Pulmonary artery endothelial cell (primary cell): ENCODE measurements at regions not wholly inside any gene's neighbourhood (a gene's known extent, or its start where the extent isn't known, plus 50 kb on each side); places are given as distances from the start of the nearest gene placed in this dataset.
A peak's percentile ranks its signal among the peaks of the same experiment; 100 is the strongest.

Source experiments
- DNase-seq: peaks from one replicate; pipeline ENCODE4 v3.0.0-alpha.2; 2011; ENCODE audit warnings: low read depth, low spot score

- DNase-seq, result no peak
Observed at GRCh38 chr7:38070718-38071117, 107.3 kb upstream of the STARD3NL start.

GRCh38 chr7:38086857-38087256, 91.2 kb upstream of the STARD3NL start:
- DNase-seq, result no peak

GRCh38 chr7:38102507-38102906, 75.5 kb upstream of the STARD3NL start:
- no peak for DNase-seq

GRCh38 chr7:38105874-38106483, 72.1 kb upstream of the STARD3NL start:
- DNase-seq, result peak; percentile 3

GRCh38 chr7:38107486-38107893, 70.6 kb upstream of the STARD3NL start:
- peak; percentile 4 for DNase-seq

- DNase-seq, result no peak
Observed at GRCh38 chr7:38112075-38112474, 66.0 kb upstream of the STARD3NL start.

GRCh38 chr7:38120076-38120475, 58.0 kb upstream of the STARD3NL start:
- DNase-seq, result no peak

- no peak for DNase-seq
Observed at GRCh38 chr7:38122501-38122900, 55.5 kb upstream of the STARD3NL start.

GRCh38 chr7:38123494-38123893, 54.6 kb upstream of the STARD3NL start:
- DNase-seq, result no peak

GRCh38 chr7:38127216-38128207, 50.5 kb upstream of the STARD3NL start:
- DNase-seq, result no peak
